ENCODE measurements at regions not wholly inside any gene's neighbourhood (a gene's known extent, or its start where the extent isn't known, plus 50 kb on each side); places are given as distances from the start of the nearest gene placed in this dataset.

GRCh38 chr5:141800617-141801016 lies 77.6 kb downstream of the PCDH1 start:
- no peak for DNase-seq

- no peak for DNase-seq
Measured at GRCh38 chr5:141799507-141800167, 78.6 kb downstream of the PCDH1 start.

GRCh38 chr5:141797425-141797824 lies 80.8 kb downstream of the PCDH1 start:
- no peak for DNase-seq

GRCh38 chr5:141795421-141795820 lies 82.8 kb downstream of the PCDH1 start:
- no peak for DNase-seq

- DNase-seq = no peak
Measured at GRCh38 chr5:141793881-141794280, 84.3 kb downstream of the PCDH1 start.

GRCh38 chr5:141793403-141793802 lies 84.8 kb downstream of the PCDH1 start:
- DNase-seq = no peak

GRCh38 chr5:141790630-141791029 lies 87.6 kb downstream of the PCDH1 start:
- DNase-seq = no peak

- DNase-seq = no peak
Measured at GRCh38 chr5:141789330-141789729, 88.9 kb downstream of the PCDH1 start.

- DNase-seq = no peak
Measured at GRCh38 chr5:141788296-141788970, 89.8 kb downstream of the PCDH1 start.

- DNase-seq = no peak
Measured at GRCh38 chr5:141787376-141787775, 90.8 kb downstream of the PCDH1 start.

GRCh38 chr5:141786700-141787099 lies 91.5 kb downstream of the PCDH1 start:
- DNase-seq = no peak

GRCh38 chr5:141785711-141786110 lies 92.5 kb downstream of the PCDH1 start:
- no peak for DNase-seq

- no peak for DNase-seq
Measured at GRCh38 chr5:141785135-141785534, 93.1 kb downstream of the PCDH1 start.

GRCh38 chr5:141784529-141784928 lies 93.7 kb downstream of the PCDH1 start:
- DNase-seq = no peak

GRCh38 chr5:141783947-141784296 lies 94.3 kb downstream of the PCDH1 start:
- DNase-seq = no peak

- no peak for DNase-seq
Measured at GRCh38 chr5:141783005-141783946, 94.9 kb downstream of the PCDH1 start.

- no peak for DNase-seq
Measured at GRCh38 chr5:141781910-141782309, 96.3 kb downstream of the PCDH1 start.

- no peak for DNase-seq
Measured at GRCh38 chr5:141780952-141781781, 97.0 kb downstream of the PCDH1 start.

- no peak for DNase-seq
Measured at GRCh38 chr5:141780240-141780951, 97.8 kb downstream of the PCDH1 start.

GRCh38 chr5:141779503-141779973 lies 97.5 kb upstream of the ARAP3 start:
- DNase-seq = no peak

- DNase-seq = no peak
Measured at GRCh38 chr5:141778683-141779082, 96.7 kb upstream of the ARAP3 start.

- DNase-seq = no peak
Measured at GRCh38 chr5:141778206-141778605, 96.2 kb upstream of the ARAP3 start.

All from NCI-H187 treated with DMSO at 0.1 percent for 48 hours (cell line).